ENCODE measurements at regions not wholly inside any gene's neighbourhood (a gene's known extent, or its start where the extent isn't known, plus 50 kb on each side); places are given as distances from the start of the nearest gene placed in this dataset.

DNA sequence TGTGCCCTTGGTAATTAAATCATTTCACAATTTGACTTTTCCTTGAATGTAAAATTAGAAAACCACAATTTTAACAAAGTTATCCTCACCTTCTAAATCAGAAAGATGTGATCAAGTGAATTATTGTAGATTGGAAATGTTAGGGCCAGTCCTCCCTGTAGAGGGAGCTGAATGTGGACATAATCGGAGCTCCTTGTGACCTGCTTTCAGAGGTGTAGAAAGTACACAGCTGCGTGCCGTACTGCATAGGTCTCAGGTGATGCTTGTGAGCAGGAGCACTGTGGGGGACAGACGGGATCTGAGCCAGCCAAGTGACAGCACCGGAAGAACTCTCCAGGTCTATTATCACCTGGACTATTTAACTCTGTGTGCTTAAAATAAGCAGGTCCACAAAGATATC, 338.0 kb downstream of the AASDHPPT start:
- no peak for DNase-seq

DNA sequence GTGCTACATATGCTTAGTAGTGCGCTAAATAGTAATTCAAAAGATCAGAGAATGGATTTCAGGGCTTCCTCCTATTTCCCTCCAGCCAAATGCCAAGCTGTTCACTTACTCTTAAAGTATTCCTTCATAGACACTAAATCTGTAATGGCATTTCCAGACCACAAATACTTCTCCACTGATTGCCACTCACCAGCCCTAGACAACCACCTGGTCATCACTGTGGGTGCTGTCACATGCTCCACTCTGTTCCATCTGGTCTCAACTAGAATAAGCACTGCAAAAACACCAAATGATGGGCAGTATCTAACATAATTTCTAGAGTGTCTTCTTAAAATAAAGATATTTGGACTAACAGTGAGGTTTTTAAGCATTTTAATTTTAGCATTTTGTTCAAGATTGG, 341.3 kb downstream of the AASDHPPT start:
- no peak for DNase-seq

DNA sequence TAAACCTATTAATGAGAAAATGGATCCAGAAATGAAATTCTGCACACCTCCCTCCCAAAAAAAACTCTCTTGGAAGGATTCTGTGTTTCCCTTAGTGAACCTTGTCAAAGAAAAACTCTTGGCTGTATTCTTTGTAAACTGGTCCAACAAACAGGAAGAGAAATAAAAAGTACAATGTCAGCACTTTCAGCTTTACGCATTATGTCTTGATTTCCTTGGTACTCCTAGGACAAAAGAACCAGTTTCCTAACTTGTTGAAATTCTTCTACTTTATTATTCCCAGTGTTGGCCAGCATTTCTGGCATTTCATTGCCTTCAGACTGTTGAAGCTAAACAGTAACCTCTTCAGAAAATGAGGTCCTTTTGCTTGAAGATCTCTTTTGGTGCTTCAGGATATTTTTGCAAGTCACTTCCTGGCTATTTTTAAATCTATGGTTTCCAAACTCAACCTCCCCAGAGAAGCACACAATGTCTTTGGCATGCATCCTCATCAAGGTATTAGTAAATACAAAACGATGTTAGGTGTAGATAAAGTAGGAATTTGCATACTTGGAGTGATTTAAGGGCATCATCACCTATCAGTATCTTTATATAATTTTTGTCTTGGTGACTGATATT, 342.7 kb downstream of the AASDHPPT start:
- no peak for DNase-seq

DNA sequence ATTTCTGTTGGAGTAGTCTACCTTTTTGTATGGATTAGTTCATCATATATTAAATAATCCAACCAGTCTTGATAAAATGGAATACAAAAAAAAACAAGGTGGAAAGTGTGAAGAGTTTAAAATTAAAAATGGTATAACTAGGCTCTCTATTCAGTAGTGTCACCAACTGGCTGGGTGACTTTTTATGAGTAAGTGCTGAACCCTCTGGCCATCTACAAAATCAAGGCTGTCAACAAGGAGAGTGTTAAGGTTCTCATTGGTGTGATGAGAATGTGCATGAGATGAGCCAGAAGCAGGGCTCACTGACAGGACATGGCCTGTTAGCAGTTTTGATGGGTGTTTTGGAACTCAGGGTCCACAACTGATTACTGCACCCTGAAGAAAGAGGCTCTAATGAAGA, 343.2 kb downstream of the AASDHPPT start:
- no peak for DNase-seq

DNA sequence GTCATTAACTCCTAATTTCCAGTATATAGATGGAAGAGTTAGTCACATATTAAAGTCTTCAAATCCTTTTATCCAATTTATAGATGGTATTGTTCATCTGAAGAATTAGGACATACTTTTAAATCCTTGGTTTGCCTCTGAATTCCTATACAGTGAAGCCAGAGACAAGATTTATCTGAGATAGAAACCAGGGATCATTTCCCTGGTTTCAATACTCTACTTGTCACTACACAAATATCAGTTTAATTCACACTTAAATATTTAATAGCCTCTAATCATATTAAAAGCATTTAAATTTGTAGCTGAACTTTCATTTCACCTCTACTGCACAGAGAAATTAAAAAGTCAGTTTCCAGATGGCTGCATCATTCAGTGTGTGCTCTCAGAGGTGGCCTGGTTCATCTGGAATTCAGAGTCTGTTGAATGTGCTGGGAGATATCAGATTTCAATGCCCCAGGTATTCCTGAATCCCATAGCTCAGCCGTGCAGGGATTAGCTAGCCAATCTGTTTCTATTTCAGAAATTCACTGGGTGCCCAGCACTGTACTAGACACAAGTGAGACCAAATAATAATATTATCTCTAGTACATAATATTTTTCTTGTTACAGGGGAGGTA, 344.3 kb downstream of the AASDHPPT start:
- DNase-seq, result no peak

DNA sequence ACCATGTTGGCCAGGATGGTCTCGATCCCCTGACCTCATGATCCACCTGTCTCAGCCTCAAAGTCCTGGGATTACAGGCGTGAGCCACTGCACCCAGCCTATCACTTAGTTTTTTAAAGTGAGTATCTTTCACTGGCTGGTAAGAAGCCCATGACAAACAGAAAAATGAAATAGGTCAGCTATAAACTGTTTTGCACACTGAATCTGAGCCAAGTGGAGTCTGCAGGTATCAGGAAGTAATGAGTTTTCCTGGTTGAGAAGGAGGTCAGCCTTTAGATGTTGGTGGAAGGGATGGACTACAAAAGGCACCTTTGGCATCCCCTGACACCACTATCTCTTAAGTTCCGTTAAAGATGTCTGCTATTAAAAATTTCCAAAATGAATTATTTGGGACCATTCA, 345.1 kb downstream of the AASDHPPT start:
- DNase-seq, result no peak

DNA sequence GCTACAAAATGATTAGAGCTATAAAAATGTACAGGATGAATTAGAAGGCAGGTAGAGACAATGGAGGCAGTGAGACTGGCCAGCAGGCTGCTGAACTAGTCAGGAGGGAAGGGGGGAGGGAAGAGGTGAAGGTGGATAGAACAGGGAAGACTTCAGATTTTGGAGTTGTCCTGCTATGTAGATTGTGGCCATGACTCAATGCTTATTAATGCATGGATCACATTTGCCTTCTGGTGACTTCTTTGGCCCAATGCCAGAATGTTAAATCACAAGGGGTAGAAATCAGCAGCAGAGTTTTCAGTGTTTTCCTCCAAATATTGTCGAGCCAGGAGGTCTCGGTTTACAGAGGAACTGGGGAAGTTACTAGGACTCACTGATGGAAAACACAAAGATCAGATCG, 346.6 kb downstream of the AASDHPPT start:
- peak in 1 of 2 experiments; percentile 56 for DNase-seq

DNA sequence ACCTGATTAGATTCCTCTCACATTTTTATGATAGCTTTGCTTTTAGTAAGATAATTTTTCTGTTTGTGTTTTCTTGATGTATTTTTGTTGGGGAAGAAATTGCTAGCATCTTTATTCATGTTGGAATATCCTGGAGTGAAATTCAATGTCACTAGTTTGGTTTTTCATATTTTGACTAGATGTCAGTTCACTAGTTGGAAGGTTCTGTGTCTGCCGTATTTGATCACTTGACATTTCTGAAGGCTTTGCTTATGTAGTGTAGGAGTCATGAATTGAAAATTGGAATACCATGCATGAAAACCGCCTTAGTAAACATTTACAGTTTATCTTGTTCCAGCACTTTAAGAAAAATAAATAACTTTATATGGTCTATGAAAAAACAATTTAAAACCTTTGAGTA, 348.4 kb downstream of the AASDHPPT start:
- DNase-seq, result no peak

DNA sequence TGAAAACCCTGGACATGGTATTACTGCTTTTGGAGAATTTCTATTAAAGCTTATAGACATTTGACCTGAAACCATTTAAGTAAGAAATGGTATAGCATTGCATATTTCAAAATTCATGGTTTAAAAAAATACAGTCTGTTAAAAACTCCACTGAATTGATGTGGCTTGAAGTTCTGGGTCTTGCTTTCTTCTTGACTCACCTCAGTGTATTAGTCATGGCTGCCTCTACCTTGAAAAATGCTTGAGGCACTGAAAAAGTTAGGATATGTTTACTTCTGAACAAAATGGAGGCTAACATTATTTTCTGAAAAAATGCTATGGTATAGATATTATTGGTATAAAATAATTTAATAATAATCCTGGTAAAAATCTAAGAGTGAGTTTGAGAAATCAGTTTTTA, 349.2 kb downstream of the AASDHPPT start:
- DNase-seq, result no peak

DNA sequence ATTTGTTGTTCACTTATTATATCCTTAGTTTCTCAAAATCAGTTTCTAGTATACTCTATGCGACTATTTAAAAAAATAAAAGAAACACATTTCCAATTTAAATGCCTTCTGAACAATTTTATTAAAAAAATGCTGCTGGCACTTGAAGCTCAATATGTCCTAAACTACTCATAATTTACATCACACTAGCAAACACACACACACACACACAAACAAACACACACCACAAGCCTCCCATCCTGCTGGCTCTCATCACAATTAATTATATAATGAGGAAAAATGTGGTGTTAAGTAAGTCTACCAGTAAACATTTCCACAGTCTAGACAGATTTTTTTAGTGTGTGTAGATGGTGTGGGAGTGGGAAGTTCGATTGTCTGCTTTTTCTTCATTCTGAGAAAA, 350.3 kb downstream of the AASDHPPT start:
- DNase-seq, result no peak

DNA sequence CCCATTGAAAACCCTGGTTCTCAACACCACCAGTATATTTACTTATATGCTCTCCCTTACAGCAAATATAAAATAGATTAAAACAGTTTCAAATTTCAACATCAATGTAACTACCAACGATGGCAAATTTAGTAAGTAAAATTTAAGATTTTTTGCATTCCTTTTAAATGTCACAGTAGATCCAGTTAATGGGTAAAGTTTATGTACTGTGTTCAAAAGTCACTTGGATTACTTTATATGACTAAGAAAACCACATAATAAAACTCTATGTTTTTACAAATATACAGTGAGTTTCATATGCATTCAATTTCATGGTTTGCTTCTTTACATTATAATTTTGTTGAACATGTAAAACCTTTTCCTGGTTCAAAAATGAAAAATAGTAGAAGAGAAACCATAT, 364.6 kb downstream of the AASDHPPT start:
- no peak for DNase-seq

DNA sequence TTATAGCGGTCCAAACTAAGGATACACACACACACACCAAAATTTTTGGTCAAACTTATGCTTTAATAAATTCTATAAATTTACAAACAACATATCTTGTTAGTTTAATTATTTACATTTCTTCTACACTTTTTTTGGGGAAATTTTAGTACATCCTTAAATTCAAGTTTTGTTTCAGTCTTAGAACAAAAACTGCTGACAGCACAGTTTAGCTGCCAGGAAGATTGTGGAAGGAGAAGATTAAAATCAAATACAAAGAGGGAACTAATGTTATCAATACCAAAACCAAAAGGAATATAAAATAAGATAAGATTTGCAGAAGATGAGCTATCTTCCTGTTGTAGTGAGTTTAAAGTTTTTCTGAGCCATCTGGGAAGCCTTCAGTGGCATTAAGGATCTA, 368.8 kb downstream of the AASDHPPT start:
- no peak for DNase-seq

DNA sequence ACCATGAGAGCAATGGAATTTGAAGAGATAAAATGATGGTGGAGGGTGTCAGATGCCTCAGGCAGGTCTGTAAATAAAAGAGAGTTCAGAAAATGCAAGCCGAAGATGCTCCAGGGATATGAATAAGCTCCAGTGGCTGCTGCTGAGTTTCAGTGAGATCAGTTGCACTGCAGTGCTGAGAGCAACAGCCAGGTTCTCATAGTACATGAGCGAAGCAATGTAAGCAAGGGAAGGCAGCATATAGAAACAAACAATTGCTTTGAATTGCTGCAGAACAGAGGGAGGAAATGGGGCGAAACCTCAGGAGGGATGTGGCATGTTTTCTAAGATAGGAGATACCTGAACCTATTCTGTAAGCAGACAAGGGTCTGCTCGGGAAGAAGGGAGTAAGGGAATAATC, 369.5 kb downstream of the AASDHPPT start:
- DNase-seq, result no peak

DNA sequence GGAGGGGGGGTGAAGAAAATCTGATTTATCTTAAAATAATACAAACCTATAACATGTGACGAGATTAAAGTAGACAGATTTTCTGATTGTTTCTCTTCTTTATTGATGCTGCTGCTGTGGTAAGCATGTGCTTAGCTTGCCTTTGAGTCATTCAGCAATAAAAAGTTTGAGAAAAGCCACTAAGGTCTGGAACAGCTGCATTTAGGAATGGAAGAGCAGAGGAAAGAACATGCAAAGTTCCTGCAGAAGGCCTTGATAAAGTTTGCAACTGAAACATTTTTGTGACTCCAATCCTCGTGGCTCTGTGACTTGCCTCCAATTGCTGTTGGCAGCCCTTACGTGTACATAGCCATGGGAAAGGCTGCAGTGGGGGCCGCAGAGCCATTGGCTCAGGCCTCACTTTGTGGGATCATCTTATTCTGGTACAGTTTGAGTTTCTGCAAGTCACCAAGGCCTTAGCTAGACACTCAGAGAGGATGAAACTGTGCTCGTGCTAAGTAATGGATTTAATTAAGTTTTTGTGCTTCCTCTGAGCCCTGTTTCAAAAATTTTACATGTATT, 370.2 kb downstream of the AASDHPPT start:
- no peak for DNase-seq

DNA sequence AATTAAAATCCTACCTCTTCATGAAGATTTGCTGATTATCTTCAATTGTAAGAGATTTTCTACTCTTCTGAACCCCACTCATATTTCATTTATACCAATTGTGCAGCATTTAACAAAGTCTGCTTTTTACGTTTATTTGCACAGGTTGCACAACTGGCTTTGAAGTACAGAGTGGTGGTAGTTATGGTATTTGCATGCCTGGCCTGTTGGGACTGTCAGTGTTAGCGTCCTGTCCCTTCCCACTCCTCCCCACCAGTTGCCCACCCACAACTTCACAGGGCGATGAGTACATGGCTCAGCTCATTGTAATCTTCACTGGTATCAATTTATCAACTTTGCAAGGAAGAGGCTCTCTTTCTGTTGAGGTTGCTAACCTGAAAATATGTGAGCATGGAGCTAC, 372.3 kb downstream of the AASDHPPT start:
- no peak for DNase-seq

DNA sequence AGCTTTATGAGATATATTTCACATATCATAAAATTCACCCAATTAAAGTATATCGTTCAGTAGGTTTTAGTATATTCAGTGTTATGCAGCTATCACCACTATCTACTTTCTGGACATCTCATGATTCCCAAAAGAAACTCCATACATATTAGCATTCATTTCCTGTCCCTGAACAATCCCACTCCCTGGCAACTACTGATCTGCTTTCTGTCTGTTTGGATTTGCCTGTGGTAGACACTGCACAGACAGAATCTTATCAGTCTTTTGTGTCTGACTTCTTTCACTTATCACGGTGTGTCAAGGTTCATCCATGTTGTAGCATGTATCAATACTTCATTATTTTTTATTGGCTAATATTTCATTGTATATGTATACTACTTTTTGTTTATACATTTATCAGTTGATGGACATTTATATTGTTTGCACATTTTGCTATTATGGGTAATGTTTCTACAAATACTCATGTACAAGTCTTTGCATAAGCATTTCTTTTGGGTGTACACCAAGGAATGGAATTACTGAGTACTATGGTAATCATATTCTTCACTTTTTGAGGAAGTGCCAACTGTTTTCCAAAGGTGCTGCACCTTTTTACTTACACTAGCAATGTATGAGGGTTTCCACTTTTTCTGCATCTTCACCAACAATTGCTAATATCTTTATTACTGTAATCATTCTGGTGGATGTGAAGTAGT, 373.9 kb downstream of the AASDHPPT start:
- DNase-seq, result no peak

DNA sequence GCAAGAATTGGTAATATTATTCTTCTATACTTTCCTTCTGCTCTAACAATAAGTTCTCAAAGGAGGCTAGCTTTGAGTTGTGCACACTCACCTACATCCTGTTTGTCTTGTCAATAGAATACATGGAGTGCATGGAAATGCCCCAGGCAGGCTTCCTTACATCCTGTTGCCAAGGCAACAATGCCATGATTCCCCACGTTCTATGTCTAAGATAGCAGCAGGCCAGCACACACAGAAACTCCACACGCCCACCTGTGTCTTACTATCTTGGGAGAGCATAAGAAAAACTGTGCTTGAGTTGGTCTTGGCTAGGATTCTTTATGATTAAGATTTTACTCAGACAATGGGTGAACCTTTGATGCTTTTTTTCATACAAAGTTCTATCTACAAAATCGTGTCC, 379.2 kb downstream of the AASDHPPT start:
- no peak for DNase-seq

DNA sequence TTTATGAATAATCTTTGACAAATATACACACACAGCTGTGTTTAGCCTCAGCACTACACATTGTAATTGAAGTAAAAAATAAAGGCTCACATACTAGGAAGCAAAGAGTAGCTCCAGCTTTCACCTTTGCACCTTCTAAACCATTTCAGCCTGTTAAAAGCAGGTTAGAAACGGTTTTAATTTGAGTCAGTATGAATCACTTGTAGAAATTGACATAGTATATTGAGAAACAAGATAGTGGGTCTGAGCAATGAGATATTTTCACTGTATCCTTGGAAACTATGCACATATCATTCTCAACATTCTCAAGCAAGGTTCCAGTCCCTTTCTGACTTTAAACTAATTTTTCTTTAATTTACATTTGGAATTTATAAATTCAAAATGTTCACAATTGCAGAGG, 380.3 kb downstream of the AASDHPPT start:
- DNase-seq, result no peak

DNA sequence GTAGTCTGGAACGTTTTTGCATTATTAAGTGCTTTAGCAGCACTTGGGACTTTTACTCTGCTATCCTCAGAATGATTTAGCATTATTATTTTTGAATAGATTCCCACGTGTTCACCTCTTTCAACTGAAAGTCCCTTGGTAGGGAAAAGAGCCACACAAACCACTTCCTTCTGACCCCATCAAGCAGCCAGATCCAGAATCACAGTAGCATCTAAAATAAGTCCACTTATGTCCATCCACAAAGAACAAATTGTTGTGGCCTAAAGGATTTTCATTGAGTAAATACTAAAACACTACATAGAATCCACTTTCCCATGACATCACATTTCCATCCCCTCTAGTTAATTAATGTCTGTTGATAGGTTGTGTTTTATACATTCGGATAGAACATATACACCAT, 381.7 kb downstream of the AASDHPPT start:
- DNase-seq, result no peak

DNA sequence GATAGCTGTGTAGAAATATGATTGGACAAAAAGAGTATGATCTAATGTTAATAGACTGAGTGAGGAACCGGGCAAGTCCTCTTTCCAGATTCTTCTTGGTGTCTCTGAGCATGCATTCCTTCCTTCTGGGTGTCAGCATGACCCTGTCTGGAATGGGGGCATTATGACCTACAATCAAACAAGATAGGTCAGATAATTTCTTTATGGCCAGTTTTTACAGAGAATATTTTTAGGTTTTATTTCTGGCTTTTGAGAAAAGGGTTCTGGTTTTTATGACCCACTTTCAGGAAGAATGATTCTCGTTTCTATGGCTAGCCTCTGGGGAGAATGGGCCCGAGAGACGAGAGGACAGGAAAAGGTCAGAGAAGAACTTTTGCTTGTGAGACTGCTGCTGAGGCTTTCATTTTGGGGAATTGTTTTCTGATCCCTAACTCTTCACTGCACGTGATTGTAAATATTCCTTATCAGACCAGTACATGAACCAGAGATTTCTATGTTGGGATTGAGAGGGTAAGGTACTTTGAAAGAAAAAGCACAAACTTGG, 383.8 kb downstream of the AASDHPPT start:
- no peak for DNase-seq

DNA sequence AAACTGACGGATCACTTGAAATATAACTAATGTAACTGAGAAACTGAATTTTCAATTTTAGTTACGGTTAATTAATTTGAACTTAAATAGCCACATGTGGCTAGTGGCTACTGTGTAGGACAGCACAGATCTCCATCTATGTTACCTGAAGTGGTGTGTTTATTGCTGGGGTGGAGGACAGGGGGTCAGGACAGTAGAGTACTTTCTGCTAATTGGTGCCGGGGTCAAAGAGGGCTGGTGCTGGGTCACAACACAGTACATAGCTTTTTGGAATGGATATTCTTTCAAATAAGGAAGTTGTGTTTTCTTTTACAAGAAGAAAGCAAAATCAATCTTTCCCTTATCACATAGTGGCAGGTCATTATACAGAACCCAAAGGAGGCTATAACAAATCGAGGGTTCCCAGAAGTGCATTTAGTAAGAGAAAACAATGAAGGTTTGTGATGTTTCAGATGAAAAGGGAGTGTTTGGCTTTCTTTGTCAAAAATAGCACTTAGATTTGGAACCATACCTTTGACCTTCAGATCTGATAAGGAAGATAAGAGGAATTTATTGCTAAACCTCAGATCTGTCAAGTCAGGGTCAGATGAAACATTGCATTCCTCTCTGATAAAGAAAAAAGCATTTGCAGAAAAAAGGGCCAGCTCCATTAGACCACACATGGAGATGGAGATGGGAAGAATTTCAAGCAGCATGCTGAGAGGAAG, 384.5 kb downstream of the AASDHPPT start:
- DNase-seq, result no peak

DNA sequence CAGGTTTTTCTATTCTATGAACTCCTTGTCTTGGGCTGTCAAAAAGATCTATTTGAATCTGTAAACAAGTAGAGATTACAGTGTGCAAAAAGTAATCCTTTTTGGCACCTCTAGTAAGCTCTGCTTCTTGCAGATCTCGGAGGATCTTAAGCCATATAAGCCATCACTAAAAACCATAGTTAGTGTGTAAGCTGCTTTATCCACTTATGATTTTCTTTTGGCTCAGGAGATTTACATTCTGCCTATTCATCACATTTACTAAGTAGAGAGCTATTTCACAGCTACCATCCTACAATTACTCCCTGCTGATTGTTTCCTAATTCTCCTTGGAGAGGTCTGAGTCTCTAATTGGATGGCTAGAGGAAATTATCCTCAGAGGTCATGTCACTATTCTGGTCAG, 385.7 kb downstream of the AASDHPPT start:
- no peak for DNase-seq

DNA sequence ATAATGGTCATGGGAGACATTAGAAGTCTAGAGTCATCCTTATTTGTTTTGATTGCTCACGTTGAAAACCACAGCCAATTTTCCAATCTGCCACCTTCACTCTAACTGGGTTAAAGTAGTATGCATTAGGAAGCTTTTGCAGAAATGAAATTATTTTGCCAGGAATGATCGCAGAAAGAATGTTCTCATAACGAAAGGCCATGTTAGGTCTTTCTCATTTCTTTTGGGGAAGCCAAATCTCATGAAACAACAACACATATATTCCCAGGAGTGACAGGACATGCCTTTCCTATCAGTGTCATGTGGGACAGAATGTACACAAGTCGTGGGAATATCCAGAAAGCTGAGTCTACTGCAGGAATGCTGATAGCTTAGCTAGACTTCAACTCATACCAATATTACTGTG, 386.3 kb downstream of the AASDHPPT start:
- peak in 1 of 2 experiments; percentile 24 for DNase-seq

Measured in NCI-H446 (cell line).